ENCODE measurements at regions not wholly inside any gene's neighbourhood (a gene's known extent, or its start where the extent isn't known, plus 50 kb on each side); places are given as distances from the start of the nearest gene placed in this dataset.

DNA sequence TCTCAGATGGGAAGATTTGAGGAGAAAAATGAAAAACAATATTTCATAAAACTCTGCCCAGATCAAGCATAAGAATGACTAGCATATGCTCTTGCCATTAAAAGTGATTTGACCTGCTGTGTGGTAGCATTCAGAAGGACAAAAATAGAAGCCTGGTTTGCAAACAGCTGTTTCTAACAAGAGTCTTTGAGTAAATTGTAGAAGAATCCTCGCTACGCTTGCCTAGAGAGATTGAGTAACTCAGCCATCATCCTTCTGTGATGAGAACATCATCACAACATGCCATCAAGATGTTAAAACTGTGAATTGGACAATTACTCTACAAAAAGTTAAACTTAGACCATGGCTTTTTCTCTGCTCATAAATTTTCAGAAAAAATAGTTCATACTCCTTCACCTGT lies 168.9 kb upstream of the PUDP start:
- WGBS, 2 donors = 81 to 97% methylated on average over 2 of the region's 2 CpGs
- ATAC-seq (ENCODE audit: insufficient read depth, low FRiP score) (no peak), DNase-seq (no peak)
- no peaks in the 10 kb centered on the region for H3K36me3 ChIP-seq (ENCODE audit: control insufficient read depth in 4 of 4, insufficient read depth in 4 of 4, low read length in 4 of 4)
- no peak overlapping the region for H3K27ac ChIP-seq (ENCODE audit: low read depth in 1 of 2, low read length in 1 of 2)
- no peaks in the 10 kb centered on the region for H3K4me1 ChIP-seq (ENCODE audit: control insufficient read depth in 5 of 5, insufficient read depth in 5 of 5, low read length in 5 of 5)
- TF ChIP-seq, protein P1, sequence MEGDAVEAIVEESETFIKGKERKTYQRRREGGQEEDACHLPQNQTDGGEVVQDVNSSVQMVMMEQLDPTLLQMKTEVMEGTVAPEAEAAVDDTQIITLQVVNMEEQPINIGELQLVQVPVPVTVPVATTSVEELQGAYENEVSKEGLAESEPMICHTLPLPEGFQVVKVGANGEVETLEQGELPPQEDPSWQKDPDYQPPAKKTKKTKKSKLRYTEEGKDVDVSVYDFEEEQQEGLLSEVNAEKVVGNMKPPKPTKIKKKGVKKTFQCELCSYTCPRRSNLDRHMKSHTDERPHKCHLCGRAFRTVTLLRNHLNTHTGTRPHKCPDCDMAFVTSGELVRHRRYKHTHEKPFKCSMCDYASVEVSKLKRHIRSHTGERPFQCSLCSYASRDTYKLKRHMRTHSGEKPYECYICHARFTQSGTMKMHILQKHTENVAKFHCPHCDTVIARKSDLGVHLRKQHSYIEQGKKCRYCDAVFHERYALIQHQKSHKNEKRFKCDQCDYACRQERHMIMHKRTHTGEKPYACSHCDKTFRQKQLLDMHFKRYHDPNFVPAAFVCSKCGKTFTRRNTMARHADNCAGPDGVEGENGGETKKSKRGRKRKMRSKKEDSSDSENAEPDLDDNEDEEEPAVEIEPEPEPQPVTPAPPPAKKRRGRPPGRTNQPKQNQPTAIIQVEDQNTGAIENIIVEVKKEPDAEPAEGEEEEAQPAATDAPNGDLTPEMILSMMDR (IDR thresholded peaks at IDR 0.05; ENCODE audit: control extremely low read depth, extremely low read depth) = no peak
- no peak overlapping the region for H3K9ac ChIP-seq (ENCODE audit: insufficient read depth in 1 of 2, low read length in 2 of 2)
- no peak overlapping the region for H3K4me3 ChIP-seq
- H3K27me3 ChIP-seq (ENCODE audit: control insufficient read depth in 3 of 3, insufficient read depth in 3 of 3, low read length in 2 of 3) = peaks cover 0 to 26% (median 2%) of the 10 kb centered on the region in 3 donors
- no peaks in the 10 kb centered on the region for H3K9me3 ChIP-seq (ENCODE audit: control insufficient read depth in 4 of 4, insufficient read depth in 3 of 4, low read length in 3 of 4)

GRCh38 chrX:7316280-7316679 lies 168.3 kb upstream of the PUDP start:
- Histone ChIP-seq H3K27ac (ENCODE audit: low read depth in 1 of 2, low read length in 1 of 2) (no peak overlapping the region), H3K9me3 (ENCODE audit: control insufficient read depth in 4 of 4, insufficient read depth in 3 of 4, low read length in 3 of 4) (no peaks in the 10 kb centered on the region), H3K36me3 (ENCODE audit: control insufficient read depth in 4 of 4, insufficient read depth in 4 of 4, low read length in 4 of 4) (no peaks in the 10 kb centered on the region), H3K4me1 (ENCODE audit: control insufficient read depth in 5 of 5, insufficient read depth in 5 of 5, low read length in 5 of 5) (no peaks in the 10 kb centered on the region), H3K27me3 (ENCODE audit: control insufficient read depth in 3 of 3, insufficient read depth in 3 of 3, low read length in 2 of 3) (peaks cover 0 to 28% (median 2%) of the 10 kb centered on the region in 3 donors), H3K4me3 (no peak overlapping the region), H3K9ac (ENCODE audit: insufficient read depth in 1 of 2, low read length in 2 of 2) (no peak overlapping the region)
- ATAC-seq (ENCODE audit: insufficient read depth, low FRiP score) = no peak
- TF ChIP-seq, protein P1 (IDR thresholded peaks at IDR 0.05; ENCODE audit: control extremely low read depth, extremely low read depth) = no peak
- no peak for DNase-seq

DNA sequence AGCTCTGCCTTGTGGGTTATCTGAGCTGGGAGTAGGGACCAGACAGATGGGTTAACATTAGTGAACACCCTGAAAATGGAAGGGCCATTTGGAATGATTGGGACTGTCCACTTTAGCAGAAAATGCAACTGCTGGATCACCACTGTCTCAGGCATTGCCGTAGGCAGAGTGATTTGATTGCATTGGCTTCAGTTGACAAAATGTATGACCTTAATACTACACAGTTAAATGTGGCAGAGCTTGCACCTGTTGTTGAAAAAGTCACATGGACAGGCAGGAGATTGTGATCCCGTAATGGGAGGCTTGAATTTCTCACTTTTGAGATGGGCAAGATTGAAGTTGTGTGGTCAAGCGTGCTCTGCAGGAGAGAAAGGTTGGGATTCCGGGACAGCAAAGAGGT lies 166.5 kb upstream of the PUDP start:
- TF ChIP-seq, protein P1 (IDR thresholded peaks at IDR 0.05; ENCODE audit: control extremely low read depth, extremely low read depth) = no peak
- DNase-seq = no peak
- no peak overlapping the region for H3K4me3 ChIP-seq
- WGBS, 2 donors = 91 to 98% methylated on average over 4 of the region's 4 CpGs
- no peaks in the 10 kb centered on the region for H3K4me1 ChIP-seq (ENCODE audit: control insufficient read depth in 5 of 5, insufficient read depth in 5 of 5, low read length in 5 of 5)
- H3K9ac ChIP-seq (ENCODE audit: insufficient read depth in 1 of 2, low read length in 2 of 2) = no peak overlapping the region
- H3K27ac ChIP-seq (ENCODE audit: low read depth in 1 of 2, low read length in 1 of 2) = no peak overlapping the region
- peaks cover 0 to 2% (median 0%) of the 10 kb centered on the region in 4 donors for H3K9me3 ChIP-seq (ENCODE audit: control insufficient read depth in 4 of 4, insufficient read depth in 3 of 4, low read length in 3 of 4)
- no peaks in the 10 kb centered on the region for H3K36me3 ChIP-seq (ENCODE audit: control insufficient read depth in 4 of 4, insufficient read depth in 4 of 4, low read length in 4 of 4)
- no peak for ATAC-seq (ENCODE audit: insufficient read depth, low FRiP score)
- peaks cover 0 to 28% (median 0%) of the 10 kb centered on the region in 3 donors for H3K27me3 ChIP-seq (ENCODE audit: control insufficient read depth in 3 of 3, insufficient read depth in 3 of 3, low read length in 2 of 3)

GRCh38 chrX:7307720-7308119 lies 159.8 kb upstream of the PUDP start:
- 99 to 100% methylated on average over 1 of the region's 1 CpG for WGBS, 2 donors
- no peaks in the 10 kb centered on the region for H3K4me1 ChIP-seq (ENCODE audit: control insufficient read depth in 5 of 5, insufficient read depth in 5 of 5, low read length in 5 of 5)
- no peak overlapping the region for H3K9ac ChIP-seq (ENCODE audit: insufficient read depth in 1 of 2, low read length in 2 of 2)
- TF ChIP-seq, protein P1 (IDR thresholded peaks at IDR 0.05; ENCODE audit: control extremely low read depth, extremely low read depth) = no peak
- H3K9me3 ChIP-seq (ENCODE audit: control insufficient read depth in 4 of 4, insufficient read depth in 3 of 4, low read length in 3 of 4) = peaks cover 0 to 2% (median 0%) of the 10 kb centered on the region in 4 donors
- ATAC-seq (ENCODE audit: insufficient read depth, low FRiP score) (no peak), DNase-seq (no peak)
- H3K36me3 ChIP-seq (ENCODE audit: control insufficient read depth in 4 of 4, insufficient read depth in 4 of 4, low read length in 4 of 4) = peaks cover 0 to 2% (median 0%) of the 10 kb centered on the region in 4 donors
- H3K27me3 ChIP-seq (ENCODE audit: control insufficient read depth in 3 of 3, insufficient read depth in 3 of 3, low read length in 2 of 3) = peaks cover 0 to 19% (median 0%) of the 10 kb centered on the region in 3 donors
- H3K4me3 ChIP-seq = no peak overlapping the region
- H3K27ac ChIP-seq (ENCODE audit: low read depth in 1 of 2, low read length in 1 of 2) = no peak overlapping the region
